Duodenal mucosa (tissue), 2 donors: ENCODE measurements at regions not wholly inside any gene's neighbourhood (a gene's known extent, or its start where the extent isn't known, plus 50 kb on each side); places are given as distances from the start of the nearest gene placed in this dataset.

Source experiments
- H3K27ac ChIP-seq: one replicate; pipeline ENCODE4 v1.7.0; 2013; ENCODE audit warnings: low read depth, low read length
- H3K27me3 ChIP-seq, 2 donors: one replicate each; pipeline ENCODE4 v1.7.0; 2013; ENCODE audit warnings: low read length in 2 of 2, control low read depth in 1 of 2; ENCODE audit not compliant: insufficient read depth in 2 of 2, control insufficient read depth in 1 of 2
- H3K36me3 ChIP-seq, 2 donors: one replicate each; pipeline ENCODE4 v1.7.0; 2013; ENCODE audit warnings: low read length in 2 of 2, control low read depth in 1 of 2; ENCODE audit not compliant: insufficient read depth in 2 of 2, control insufficient read depth in 1 of 2
- H3K4me1 ChIP-seq, 2 donors: one replicate each; pipeline ENCODE4 v1.7.0; 2013; ENCODE audit warnings: low read length in 2 of 2, control low read depth in 1 of 2; ENCODE audit not compliant: insufficient read depth in 2 of 2, control insufficient read depth in 1 of 2
- H3K4me3 ChIP-seq, 2 donors: one replicate each; pipeline ENCODE4 v1.7.0; 2013; ENCODE audit warnings: low read length in 2 of 2, low read depth in 1 of 2
- H3K9ac ChIP-seq, 2 donors: one replicate each; pipeline ENCODE4 v1.7.0; 2013; ENCODE audit warnings: low read length in 2 of 2, low read depth in 1 of 2
- H3K9me3 ChIP-seq, 2 donors: one replicate each; pipeline ENCODE4 v1.7.0; 2013; ENCODE audit warnings: low read length in 2 of 2, control low read depth in 1 of 2; ENCODE audit not compliant: control insufficient read depth in 1 of 2

DNA sequence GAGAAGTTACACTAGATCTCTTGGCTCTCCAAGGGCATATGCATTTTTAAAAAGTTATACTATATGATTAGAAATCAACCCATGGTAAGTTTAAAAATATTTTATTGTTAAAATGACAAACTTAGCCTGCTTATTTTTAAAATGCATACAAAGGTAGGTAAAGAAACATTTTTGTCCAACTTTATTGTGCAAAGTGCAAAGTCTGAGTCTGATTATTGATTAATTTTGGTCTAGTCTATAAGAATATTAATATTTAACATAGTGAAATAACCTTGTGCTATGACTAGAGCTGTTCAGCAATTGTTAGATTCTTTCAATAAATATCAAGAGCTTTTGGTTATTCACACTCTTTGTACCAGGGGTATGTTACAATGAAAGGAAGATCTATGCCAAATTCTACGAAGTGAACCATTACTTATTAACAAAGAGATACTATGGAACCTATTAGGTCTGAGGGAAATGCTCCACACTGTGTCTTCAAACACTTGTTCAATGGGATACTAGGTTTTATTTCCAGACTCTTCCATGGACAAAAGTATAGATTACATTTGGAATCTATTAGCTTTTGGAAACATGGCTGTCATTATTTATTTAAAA, 70.4 kb downstream of the DIPK2A start:
- Histone ChIP-seq H3K9ac (no peak overlapping the region), H3K9me3 (no peaks in the 10 kb centered on the region), H3K4me3 (no peak overlapping the region), H3K36me3 (no peaks in the 10 kb centered on the region), H3K27ac (no peak overlapping the region), H3K4me1 (peaks cover 0 to 4% of the 10 kb centered on the region in 2 donors), H3K27me3 (no peaks in the 10 kb centered on the region)

DNA sequence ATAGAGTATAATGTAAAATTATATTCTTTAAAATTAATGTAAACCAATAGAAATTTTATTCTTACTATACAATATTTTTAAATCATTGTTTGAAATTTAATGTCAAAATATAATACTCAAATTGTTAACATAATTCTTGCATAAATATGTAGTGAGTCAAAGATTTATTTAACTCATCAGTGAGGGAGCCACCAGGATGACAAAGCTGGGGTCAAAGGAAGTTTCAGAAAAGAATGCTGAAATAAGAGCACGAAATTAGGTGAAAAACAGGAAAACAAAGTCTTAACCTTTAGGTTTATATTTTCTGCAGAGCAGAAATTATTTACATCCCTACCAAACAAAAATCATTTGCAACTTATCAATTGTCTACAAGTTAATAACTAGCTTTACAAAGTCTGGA, 74.1 kb downstream of the DIPK2A start:
- Histone ChIP-seq H3K27me3 (no peaks in the 10 kb centered on the region), H3K27ac (no peak overlapping the region), H3K4me1 (peaks cover 0 to 4% of the 10 kb centered on the region in 2 donors), H3K9me3 (no peaks in the 10 kb centered on the region), H3K36me3 (no peaks in the 10 kb centered on the region), H3K4me3 (no peak overlapping the region), H3K9ac (no peak overlapping the region)

DNA sequence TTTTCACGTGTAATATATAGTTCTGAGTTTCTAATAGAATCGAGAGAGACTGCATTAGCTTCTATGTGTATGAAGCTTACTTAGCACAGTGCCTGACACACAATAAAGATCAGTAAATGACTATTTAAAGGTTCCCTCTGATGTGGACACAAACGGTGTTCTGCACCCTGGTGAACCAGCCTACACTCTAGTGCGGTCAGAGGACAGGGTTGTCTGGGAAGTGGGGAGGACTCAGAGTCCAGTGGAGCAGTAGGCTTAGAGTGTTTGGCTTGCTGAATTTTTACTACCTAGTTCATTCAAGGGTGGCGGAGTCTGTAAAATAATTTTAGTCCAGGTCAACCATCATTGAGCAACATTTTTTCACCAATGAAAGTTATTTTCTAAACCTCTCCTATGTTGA, 77.8 kb downstream of the DIPK2A start:
- Histone ChIP-seq H3K27me3 (no peaks in the 10 kb centered on the region), H3K4me3 (no peak overlapping the region), H3K4me1 (no peaks in the 10 kb centered on the region), H3K27ac (no peak overlapping the region), H3K36me3 (no peaks in the 10 kb centered on the region), H3K9me3 (no peaks in the 10 kb centered on the region), H3K9ac (no peak overlapping the region)

DNA sequence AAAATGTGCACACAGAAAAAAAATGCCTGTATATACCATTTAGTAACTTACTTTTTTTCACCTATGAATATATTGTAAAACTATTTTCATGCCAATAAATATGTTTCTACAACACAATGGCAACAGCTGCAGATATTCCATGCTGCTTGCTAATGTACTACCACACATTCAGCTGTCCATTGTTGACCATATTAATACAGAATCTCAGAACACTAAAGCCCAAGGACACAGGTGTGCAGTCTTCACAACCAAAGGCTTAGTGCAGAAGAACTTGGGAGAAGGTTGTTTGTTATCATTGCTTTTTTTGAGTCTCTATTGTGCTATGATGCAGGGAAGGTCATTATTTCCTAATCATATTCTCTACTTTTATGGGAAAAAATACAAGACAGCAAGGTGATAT, 79.6 kb downstream of the DIPK2A start:
- H3K9me3 ChIP-seq = no peaks in the 10 kb centered on the region
- H3K27me3 ChIP-seq = no peaks in the 10 kb centered on the region
- H3K4me3 ChIP-seq = no peak overlapping the region
- no peak overlapping the region for H3K27ac ChIP-seq
- no peaks in the 10 kb centered on the region for H3K4me1 ChIP-seq
- no peaks in the 10 kb centered on the region for H3K36me3 ChIP-seq
- no peak overlapping the region for H3K9ac ChIP-seq

DNA sequence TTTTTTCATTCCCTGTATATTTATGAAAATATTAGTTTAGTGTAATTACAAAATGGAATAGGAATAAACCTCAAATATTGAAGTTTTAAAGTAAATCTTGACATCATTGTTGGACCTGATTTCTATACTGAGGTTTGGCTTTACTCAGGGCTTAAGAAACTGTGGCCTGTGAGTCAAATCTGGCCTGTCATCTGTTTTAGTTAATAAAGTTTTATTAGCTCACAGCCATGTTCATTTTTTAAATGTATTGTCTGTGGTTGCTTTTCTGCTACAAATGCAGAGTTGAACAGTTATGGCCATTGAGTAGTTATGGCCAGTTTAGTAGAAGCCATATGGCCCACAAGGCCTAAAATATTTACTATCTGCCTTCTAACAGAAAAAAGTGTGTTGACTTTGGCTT, 80.7 kb downstream of the DIPK2A start:
- H3K27me3 ChIP-seq = no peaks in the 10 kb centered on the region
- H3K27ac ChIP-seq = no peak overlapping the region
- H3K9me3 ChIP-seq = no peaks in the 10 kb centered on the region
- no peaks in the 10 kb centered on the region for H3K36me3 ChIP-seq
- no peaks in the 10 kb centered on the region for H3K4me1 ChIP-seq
- H3K9ac ChIP-seq = no peak overlapping the region
- no peak overlapping the region for H3K4me3 ChIP-seq

DNA sequence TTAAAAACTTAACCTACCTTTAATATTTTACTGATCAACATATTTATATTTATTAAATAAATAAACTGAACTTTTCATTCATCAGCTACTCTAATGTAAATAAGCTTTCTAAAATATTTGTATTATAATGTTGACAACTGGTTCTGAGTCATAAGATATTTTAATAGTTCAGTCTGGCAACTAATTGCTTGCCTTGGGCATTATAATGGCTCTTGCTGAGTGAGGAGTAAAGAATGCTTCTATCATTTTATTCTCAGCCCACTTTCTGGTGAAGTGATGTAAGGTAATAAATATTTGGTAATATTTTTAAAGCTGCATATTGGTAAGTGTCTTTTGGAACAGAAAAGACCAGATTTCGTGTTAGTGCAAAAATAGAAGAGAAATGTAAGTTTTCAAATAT, 81.5 kb downstream of the DIPK2A start:
- no peaks in the 10 kb centered on the region for H3K4me1 ChIP-seq
- H3K36me3 ChIP-seq = no peaks in the 10 kb centered on the region
- no peak overlapping the region for H3K27ac ChIP-seq
- no peaks in the 10 kb centered on the region for H3K27me3 ChIP-seq
- no peak overlapping the region for H3K4me3 ChIP-seq
- H3K9ac ChIP-seq = no peak overlapping the region
- no peaks in the 10 kb centered on the region for H3K9me3 ChIP-seq

DNA sequence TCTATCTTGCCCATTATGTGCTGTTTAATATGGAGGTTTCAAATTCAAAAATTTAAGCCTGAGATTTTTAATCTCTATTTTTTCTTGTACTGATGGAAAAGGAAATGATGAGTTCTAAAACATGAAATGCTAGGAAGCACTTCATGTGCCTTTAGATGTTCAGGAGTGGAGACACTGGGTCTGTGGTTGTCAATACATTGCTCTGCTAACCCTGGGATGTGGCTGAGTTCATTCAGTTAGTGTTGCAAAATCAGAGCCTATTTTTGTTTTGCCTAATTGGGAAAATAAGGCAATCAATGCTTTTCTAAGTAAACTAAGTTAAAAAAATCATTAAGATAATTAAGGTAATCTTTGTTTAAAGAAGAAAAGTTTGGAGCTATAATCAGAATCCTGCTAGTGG, 83.1 kb downstream of the DIPK2A start:
- no peak overlapping the region for H3K4me3 ChIP-seq
- no peaks in the 10 kb centered on the region for H3K36me3 ChIP-seq
- no peaks in the 10 kb centered on the region for H3K4me1 ChIP-seq
- H3K9me3 ChIP-seq = no peaks in the 10 kb centered on the region
- no peak overlapping the region for H3K9ac ChIP-seq
- H3K27me3 ChIP-seq = no peaks in the 10 kb centered on the region
- no peak overlapping the region for H3K27ac ChIP-seq

DNA sequence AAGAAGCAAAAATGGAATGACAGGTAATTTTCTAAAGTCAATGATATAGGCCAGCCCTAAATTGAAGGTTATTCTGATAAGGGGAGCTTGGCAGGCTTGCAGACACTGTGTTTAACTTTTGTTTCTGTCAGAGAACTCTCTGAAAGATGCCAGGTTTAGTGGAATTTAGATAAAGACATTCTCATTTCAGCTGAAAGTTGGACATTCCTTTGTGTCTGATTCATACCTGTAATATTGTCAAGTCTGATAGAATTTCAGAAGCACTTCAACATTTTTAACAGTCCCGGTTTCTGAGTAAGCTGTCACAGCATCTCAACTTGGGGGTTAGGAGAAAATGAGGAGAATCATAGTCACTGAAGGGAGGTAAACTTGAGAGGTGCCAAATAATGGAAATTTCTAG, 84.0 kb downstream of the DIPK2A start:
- no peak overlapping the region for H3K9ac ChIP-seq
- no peak overlapping the region for H3K27ac ChIP-seq
- no peak overlapping the region for H3K4me3 ChIP-seq
- H3K27me3 ChIP-seq = no peaks in the 10 kb centered on the region
- H3K4me1 ChIP-seq = no peaks in the 10 kb centered on the region
- no peaks in the 10 kb centered on the region for H3K9me3 ChIP-seq
- no peaks in the 10 kb centered on the region for H3K36me3 ChIP-seq

DNA sequence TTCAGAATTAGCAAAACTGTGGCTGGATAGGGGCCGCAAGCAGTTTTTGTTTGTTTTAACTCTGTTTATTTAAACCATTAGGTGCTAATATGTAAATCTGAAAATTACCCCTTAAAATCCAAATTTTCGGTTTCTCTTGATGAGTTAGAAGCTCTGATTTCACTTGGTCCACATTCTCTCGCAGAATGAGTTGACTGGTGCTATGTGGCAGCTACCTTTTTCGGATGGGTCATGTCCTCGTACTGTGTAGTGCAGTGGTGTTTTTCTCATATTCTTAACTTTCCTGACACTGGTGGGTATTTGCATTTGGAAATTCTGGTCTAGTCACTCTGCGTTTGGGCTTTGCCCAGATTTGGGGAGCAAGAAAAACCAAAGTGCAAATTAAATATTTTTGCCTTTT, 87.1 kb downstream of the DIPK2A start:
- Histone ChIP-seq H3K9ac (no peak overlapping the region), H3K36me3 (no peaks in the 10 kb centered on the region), H3K4me1 (no peaks in the 10 kb centered on the region)

DNA sequence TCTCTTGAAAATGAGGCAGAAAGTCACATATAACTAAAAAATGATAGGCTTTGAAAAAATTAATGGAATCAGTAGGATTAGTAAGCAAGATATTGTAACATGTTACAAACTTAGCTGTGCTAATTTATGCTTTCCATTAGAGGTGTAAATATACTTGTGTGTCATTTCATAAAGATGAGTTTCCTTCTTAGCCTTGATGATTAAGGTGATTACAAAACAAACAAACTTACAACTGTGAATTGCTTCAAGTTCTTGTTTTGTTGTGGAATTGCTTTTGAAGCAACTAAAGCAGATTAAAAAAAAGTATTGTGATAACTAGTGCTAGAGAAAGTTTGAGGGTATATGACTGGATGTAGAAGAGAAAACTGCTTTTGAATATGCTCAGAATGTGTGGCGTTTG, 87.9 kb downstream of the DIPK2A start:
- no peaks in the 10 kb centered on the region for H3K27me3 ChIP-seq
- no peaks in the 10 kb centered on the region for H3K36me3 ChIP-seq

More for the DNA sequence above, 87.1 kb downstream of the DIPK2A start:
- no peaks in the 10 kb centered on the region for H3K27me3 ChIP-seq
- H3K9me3 ChIP-seq = no peaks in the 10 kb centered on the region
- no peak overlapping the region for H3K4me3 ChIP-seq
- H3K27ac ChIP-seq = no peak overlapping the region

DNA sequence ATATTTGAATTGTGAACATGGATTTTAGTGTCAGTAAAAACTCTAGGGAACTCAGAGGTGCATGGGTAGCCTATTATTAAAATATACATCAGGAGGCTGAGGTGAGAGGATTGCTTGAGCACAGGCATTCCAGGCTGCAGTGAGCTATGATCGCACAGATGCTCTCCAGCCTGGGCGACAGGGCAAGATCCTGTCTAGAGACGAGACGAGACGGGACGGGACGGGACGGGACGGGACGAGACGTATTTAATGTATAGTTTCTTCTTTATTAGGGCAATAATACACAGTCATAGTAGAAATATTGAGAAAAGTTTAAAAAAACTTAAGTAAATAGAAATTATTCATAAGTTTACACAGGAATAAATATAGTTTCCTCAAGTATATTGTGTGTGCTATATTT, 89.3 kb downstream of the DIPK2A start:
- Histone ChIP-seq H3K9ac (no peak overlapping the region), H3K36me3 (no peaks in the 10 kb centered on the region), H3K9me3 (no peaks in the 10 kb centered on the region), H3K4me1 (no peaks in the 10 kb centered on the region), H3K4me3 (no peak overlapping the region), H3K27ac (no peak overlapping the region), H3K27me3 (no peaks in the 10 kb centered on the region)

More for the DNA sequence above, 87.9 kb downstream of the DIPK2A start:
- Histone ChIP-seq H3K9ac (no peak overlapping the region), H3K9me3 (no peaks in the 10 kb centered on the region), H3K4me1 (no peaks in the 10 kb centered on the region), H3K27ac (no peak overlapping the region), H3K4me3 (no peak overlapping the region)
